ENCODE measurements at regions not wholly inside any gene's neighbourhood (a gene's known extent, or its start where the extent isn't known, plus 50 kb on each side); places are given as distances from the start of the nearest gene placed in this dataset.

DNA sequence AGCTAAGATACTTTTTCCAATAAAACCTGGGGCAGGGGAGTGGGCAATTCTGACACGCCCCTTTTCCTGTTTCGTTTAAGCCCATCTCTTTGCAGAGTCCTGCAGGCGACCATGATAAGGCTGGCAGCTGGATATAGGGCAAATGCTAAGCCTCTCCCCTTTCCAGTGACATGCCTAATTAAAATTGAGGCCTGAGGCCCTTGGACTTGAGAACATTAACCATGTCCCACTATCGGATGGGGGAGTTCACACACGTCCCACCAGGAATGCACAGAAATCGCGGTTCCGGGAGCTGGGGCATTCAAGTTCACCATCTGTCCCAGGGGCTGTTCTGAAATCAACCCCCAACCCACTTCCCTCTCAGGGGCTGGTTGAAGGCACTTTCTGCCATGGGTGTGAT is 109.2 kb upstream of the FOXF1 start:
- Histone ChIP-seq H3K9me3 (no peaks in the 10 kb centered on the region), H3K4me3 (ENCODE audit: low read depth, low read length) (no peak overlapping the region), H3K36me3 (ENCODE audit: control insufficient read depth, insufficient read depth, low read length) (no peaks in the 10 kb centered on the region), H3K27me3 (replicated peaks; ENCODE audit: control insufficient read depth, insufficient read depth, low read length) (no peaks in the 10 kb centered on the region), H3K4me1 (peaks cover 9% of the 10 kb centered on the region; the same call in 1 of the 2 replicates)
- Mint-ChIP-seq H3K36me3 (ENCODE audit: insufficient read depth, unreplicated experiment) (no peaks in the 10 kb centered on the region), H3K27me3 (ENCODE audit: insufficient read depth, unreplicated experiment) (peaks cover 10% of the 10 kb centered on the region), H3K4me1 (ENCODE audit: low read depth, unreplicated experiment) (no peaks in the 10 kb centered on the region), H3K27ac (ENCODE audit: unreplicated experiment) (no peak overlapping the region), H3K9me3 (ENCODE audit: unreplicated experiment) (no peaks in the 10 kb centered on the region), H3K4me3 (ENCODE audit: unreplicated experiment) (no peak overlapping the region)
- intact Hi-C loops (cut with micrococcal nuclease; ENCODE audit: unreplicated experiment): no loop called here
- DNase-seq: no peak
- CTCF ChIA-PET: interaction anchor here (0.7 kb wide), 1 partner anchor 265 kb away, joined by 3 read pairs; no protein-coding TSS in a partner anchor
- POLR2A ChIA-PET: no interaction called here
- no TSS peak for BruUV-seq (replicated peaks)
- TF ChIP-seq, protein P1, sequence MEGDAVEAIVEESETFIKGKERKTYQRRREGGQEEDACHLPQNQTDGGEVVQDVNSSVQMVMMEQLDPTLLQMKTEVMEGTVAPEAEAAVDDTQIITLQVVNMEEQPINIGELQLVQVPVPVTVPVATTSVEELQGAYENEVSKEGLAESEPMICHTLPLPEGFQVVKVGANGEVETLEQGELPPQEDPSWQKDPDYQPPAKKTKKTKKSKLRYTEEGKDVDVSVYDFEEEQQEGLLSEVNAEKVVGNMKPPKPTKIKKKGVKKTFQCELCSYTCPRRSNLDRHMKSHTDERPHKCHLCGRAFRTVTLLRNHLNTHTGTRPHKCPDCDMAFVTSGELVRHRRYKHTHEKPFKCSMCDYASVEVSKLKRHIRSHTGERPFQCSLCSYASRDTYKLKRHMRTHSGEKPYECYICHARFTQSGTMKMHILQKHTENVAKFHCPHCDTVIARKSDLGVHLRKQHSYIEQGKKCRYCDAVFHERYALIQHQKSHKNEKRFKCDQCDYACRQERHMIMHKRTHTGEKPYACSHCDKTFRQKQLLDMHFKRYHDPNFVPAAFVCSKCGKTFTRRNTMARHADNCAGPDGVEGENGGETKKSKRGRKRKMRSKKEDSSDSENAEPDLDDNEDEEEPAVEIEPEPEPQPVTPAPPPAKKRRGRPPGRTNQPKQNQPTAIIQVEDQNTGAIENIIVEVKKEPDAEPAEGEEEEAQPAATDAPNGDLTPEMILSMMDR (IDR thresholded peaks at IDR 0.05; ENCODE audit: insufficient read depth in 1 of 2, low read depth in 1 of 2, low read length in 1 of 2, severe bottlenecking in 1 of 2, unreplicated experiment in 1 of 2): no peak

DNA sequence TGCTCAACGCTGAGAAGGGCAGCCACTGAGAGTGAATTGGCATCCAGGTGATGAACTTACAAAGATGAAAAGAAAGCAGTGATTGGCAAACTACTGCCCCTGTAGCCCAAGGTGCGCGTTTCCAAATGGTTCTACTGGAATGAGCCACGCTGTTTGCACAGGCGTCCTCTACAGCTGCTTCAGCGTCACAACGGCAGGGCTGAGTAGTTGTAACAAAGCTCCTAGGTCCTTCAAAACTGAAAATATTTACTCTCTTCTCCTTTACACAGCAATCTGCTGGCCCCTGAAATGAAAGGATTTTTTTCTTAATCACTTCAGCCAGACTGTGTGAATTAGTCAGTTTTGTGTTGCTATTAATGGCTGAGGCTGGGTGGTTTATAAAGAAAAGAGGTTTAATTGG is 107.2 kb upstream of the FOXF1 start:
- POLR2A ChIA-PET: no interaction called here
- CTCF ChIA-PET: no interaction called here
- TF ChIP-seq, protein P1 (IDR thresholded peaks at IDR 0.05; ENCODE audit: insufficient read depth in 1 of 2, low read depth in 1 of 2, low read length in 1 of 2, severe bottlenecking in 1 of 2, unreplicated experiment in 1 of 2): no peak
- Histone ChIP-seq H3K4me1 (peaks cover 9% of the 10 kb centered on the region; the same call in 1 of the 2 replicates), H3K9me3 (no peaks in the 10 kb centered on the region), H3K36me3 (ENCODE audit: control insufficient read depth, insufficient read depth, low read length) (no peaks in the 10 kb centered on the region), H3K27me3 (replicated peaks; ENCODE audit: control insufficient read depth, insufficient read depth, low read length) (no peaks in the 10 kb centered on the region), H3K4me3 (ENCODE audit: low read depth, low read length) (no peak overlapping the region)
- Mint-ChIP-seq H3K9me3 (ENCODE audit: unreplicated experiment) (no peaks in the 10 kb centered on the region), H3K27me3 (ENCODE audit: insufficient read depth, unreplicated experiment) (peaks cover 10% of the 10 kb centered on the region), H3K4me1 (ENCODE audit: low read depth, unreplicated experiment) (no peaks in the 10 kb centered on the region), H3K36me3 (ENCODE audit: insufficient read depth, unreplicated experiment) (no peaks in the 10 kb centered on the region), H3K27ac (ENCODE audit: unreplicated experiment) (no peak overlapping the region), H3K4me3 (ENCODE audit: unreplicated experiment) (no peak overlapping the region)
- intact Hi-C loops (cut with micrococcal nuclease; ENCODE audit: unreplicated experiment): no loop called here
- BruUV-seq (replicated peaks): no TSS peak
- DNase-seq: no peak

DNA sequence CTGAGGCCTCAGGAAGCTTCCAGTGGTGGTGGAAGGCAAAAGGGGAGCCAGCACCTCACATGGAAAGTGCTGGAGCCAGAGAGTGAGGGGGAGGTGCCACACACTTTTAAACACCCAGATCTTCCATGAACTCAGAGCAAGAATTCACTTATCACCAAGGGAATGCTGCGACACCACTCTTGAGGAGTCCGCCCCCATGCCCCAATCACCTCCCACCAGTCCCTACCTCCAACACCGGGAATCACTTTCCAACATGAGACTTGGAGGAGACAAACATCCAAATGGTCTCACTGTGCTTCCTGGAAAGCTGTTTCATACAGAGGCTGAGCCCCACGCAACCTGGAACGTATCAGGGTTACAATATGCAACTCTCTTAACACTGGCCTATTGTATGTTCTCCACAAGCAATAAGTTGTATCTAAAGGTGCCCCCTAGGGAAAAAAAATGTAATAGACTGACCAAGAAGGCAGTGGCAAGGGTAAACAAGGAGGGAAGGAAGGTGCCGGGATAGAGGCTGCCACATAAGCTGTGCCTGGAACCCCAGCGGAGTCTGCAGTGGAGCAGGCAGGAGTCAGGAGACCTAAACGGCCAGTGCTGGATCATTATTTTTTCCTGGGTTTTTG is 106.7 kb upstream of the FOXF1 start:
- H3K27me3 ChIP-seq (replicated peaks; ENCODE audit: control insufficient read depth, insufficient read depth, low read length): no peaks in the 10 kb centered on the region

More for the DNA sequence above, 106.7 kb upstream of the FOXF1 start:
- intact Hi-C loops (cut with micrococcal nuclease; ENCODE audit: unreplicated experiment): no loop called here
- BruUV-seq (replicated peaks): no TSS peak
- no peak overlapping the region for H3K27ac Mint-ChIP-seq (ENCODE audit: unreplicated experiment)
- Histone ChIP-seq H3K4me1 (peaks cover 9% of the 10 kb centered on the region; the same call in 1 of the 2 replicates), H3K36me3 (ENCODE audit: control insufficient read depth, insufficient read depth, low read length) (no peaks in the 10 kb centered on the region), H3K4me3 (ENCODE audit: low read depth, low read length) (no peak overlapping the region), H3K9me3 (no peaks in the 10 kb centered on the region)
- ChIA-PET POLR2A (no interaction called here), CTCF (no interaction called here)
- TF ChIP-seq, protein P1 (IDR thresholded peaks at IDR 0.05; ENCODE audit: insufficient read depth in 1 of 2, low read depth in 1 of 2, low read length in 1 of 2, severe bottlenecking in 1 of 2, unreplicated experiment in 1 of 2): no peak
- peaks cover 10% of the 10 kb centered on the region for H3K27me3 Mint-ChIP-seq (ENCODE audit: insufficient read depth, unreplicated experiment)
- H3K9me3 Mint-ChIP-seq (ENCODE audit: unreplicated experiment): no peaks in the 10 kb centered on the region
- H3K36me3 Mint-ChIP-seq (ENCODE audit: insufficient read depth, unreplicated experiment): no peaks in the 10 kb centered on the region
- no peak overlapping the region for H3K4me3 Mint-ChIP-seq (ENCODE audit: unreplicated experiment)
- H3K4me1 Mint-ChIP-seq (ENCODE audit: low read depth, unreplicated experiment): no peaks in the 10 kb centered on the region
- no peak for DNase-seq
